WERI-Rb-1 (cell line): ENCODE measurements at regions not wholly inside any gene's neighbourhood (a gene's known extent, or its start where the extent isn't known, plus 50 kb on each side); places are given as distances from the start of the nearest gene placed in this dataset.

Source experiments
- DNase-seq: peaks from one replicate; pipeline ENCODE4 v3.0.0-alpha.2; 2020
- H3K27ac ChIP-seq: fragments of 250-450 bp; sonication (Bioruptor Pico); 2 replicates; pipeline ENCODE4 v1.5.1; 2020; ENCODE audit warnings: mild to moderate bottlenecking, moderate library complexity
- H3K27me3 ChIP-seq: fragments of 250-450 bp; sonication (Bioruptor Pico); 2 replicates; pipeline ENCODE4 v1.5.1; 2021; ENCODE audit warnings: mild to moderate bottlenecking, low read depth, moderate library complexity; ENCODE audit not compliant: insufficient read depth, severe bottlenecking
- H3K36me3 ChIP-seq: fragments of 250-450 bp; sonication (Bioruptor Pico); 2 replicates; pipeline ENCODE4 v1.5.1; 2020; ENCODE audit warnings: mild to moderate bottlenecking, moderate library complexity
- H3K4me3 ChIP-seq: 2 replicates; pipeline ENCODE4 v1.5.1; 2011; ENCODE audit warnings: low read depth, mild to moderate bottlenecking, control low read depth, low read length
- H3K9me3 ChIP-seq: fragments of 250-450 bp; sonication (Bioruptor Pico); 2 replicates; pipeline ENCODE4 v1.5.1; 2021; ENCODE audit warnings: mild to moderate bottlenecking, moderate library complexity; ENCODE audit not compliant: severe bottlenecking
- TF ChIP-seq, protein P1 (sequence below): IDR thresholded peaks from 2 replicates; pipeline ENCODE4 v1.5.1; 2011; ENCODE audit warnings: low read depth, mild to moderate bottlenecking, control low read depth, inconsistent platforms, low read length

DNA sequence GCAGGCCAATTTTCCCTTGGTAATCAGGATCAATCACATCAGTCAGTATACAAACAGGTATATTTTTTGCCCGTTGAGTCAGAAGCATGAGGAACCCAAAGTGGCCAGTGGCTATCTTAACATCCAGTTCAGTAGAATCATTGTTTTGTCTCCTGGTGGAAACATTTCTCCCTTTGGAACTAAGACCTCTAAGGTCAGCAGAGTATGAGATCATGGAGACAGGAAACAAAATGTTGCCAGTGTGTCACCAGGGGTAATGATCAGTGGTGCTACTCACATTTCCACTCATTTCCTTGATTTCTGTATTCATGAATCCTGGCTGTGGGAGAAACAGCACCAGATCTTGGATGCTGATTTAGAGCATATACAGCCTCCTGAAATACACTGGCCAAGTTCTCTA lies 553.0 kb downstream of the CSNK1G3 start:
- H3K27ac ChIP-seq, result no peak overlapping the region
- H3K9me3 ChIP-seq, result no peaks in the 10 kb centered on the region
- H3K27me3 ChIP-seq, result no peaks in the 10 kb centered on the region
- TF ChIP-seq, protein P1, sequence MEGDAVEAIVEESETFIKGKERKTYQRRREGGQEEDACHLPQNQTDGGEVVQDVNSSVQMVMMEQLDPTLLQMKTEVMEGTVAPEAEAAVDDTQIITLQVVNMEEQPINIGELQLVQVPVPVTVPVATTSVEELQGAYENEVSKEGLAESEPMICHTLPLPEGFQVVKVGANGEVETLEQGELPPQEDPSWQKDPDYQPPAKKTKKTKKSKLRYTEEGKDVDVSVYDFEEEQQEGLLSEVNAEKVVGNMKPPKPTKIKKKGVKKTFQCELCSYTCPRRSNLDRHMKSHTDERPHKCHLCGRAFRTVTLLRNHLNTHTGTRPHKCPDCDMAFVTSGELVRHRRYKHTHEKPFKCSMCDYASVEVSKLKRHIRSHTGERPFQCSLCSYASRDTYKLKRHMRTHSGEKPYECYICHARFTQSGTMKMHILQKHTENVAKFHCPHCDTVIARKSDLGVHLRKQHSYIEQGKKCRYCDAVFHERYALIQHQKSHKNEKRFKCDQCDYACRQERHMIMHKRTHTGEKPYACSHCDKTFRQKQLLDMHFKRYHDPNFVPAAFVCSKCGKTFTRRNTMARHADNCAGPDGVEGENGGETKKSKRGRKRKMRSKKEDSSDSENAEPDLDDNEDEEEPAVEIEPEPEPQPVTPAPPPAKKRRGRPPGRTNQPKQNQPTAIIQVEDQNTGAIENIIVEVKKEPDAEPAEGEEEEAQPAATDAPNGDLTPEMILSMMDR, result no peak
- H3K36me3 ChIP-seq, result no peaks in the 10 kb centered on the region
- no peak overlapping the region for H3K4me3 ChIP-seq
- DNase-seq, result no peak

DNA sequence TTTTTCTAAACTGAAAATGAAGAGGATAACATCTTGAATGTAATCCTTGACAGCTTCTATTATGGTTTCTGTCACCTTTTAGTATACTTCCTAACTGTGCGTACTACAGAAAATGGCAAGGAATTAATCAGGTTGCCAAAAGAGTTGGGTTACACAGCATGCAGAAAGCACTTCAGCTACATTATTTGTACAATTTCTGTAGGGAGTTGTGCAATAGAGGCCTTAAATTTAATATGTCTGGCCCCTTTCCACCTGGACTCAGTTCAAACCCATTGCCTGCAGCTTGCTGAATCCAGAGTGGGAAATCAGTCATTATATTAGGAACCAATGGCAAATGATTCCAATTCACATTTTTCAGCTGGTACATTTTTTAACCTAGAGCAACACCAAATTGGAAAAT lies 549.7 kb downstream of the CSNK1G3 start:
- DNase-seq, result no peak

DNA sequence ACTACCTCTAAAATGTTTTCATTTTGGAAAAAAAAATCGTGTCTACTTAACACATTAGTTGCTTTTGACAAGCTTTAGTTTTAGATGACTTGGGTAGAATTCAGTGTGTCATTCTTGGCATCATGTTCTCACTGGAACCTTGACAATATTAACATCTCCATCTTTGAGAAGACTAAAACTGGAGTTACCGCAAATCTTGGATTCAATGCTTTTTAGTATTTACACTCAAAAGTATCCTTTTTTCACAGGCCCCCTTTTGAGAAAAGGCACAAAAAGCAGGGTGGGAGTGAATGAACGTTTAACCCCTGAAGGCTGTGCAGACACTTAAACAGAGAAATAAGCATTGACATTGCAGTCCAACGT lies 549.1 kb downstream of the CSNK1G3 start:
- TF ChIP-seq, protein P1, result no peak
- H3K27me3 ChIP-seq, result no peaks in the 10 kb centered on the region
- no peaks in the 10 kb centered on the region for H3K9me3 ChIP-seq
- H3K27ac ChIP-seq, result no peak overlapping the region
- H3K4me3 ChIP-seq, result no peak overlapping the region
- no peak for DNase-seq
- no peaks in the 10 kb centered on the region for H3K36me3 ChIP-seq

More for the DNA sequence above, 549.7 kb downstream of the CSNK1G3 start:
- Histone ChIP-seq H3K4me3 (no peak overlapping the region), H3K36me3 (no peaks in the 10 kb centered on the region), H3K27ac (no peak overlapping the region), H3K27me3 (no peaks in the 10 kb centered on the region), H3K9me3 (no peaks in the 10 kb centered on the region)
- TF ChIP-seq, protein P1, result no peak

DNA sequence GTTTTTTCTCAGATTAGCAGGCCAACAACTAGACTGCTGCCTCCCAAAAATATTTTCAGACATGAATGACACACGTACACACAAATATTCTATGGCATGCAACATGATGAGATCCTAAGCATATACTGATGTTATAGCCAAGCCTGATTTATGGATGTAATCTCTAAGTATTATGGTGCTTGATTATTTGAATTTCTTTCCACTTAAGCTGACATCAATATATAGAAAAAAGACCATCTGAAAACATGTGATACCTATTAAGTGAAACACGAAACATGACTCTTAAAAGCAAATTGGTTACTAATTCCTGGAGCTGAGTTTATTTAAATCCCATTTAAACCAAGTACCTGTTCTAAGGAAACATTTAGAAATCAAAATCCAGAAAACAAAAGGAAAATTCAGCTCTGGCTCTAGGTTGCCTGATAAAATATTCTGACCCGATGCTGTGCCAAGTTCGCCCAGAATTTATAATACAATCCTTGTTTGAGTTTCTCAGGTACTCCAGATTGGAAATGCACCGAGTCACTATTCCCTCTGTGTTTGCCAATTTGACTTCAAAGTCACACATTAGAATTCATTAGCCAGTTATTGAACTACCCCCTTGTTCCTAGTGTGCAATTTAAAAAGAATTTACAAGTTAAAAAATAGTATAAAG lies 548.6 kb downstream of the CSNK1G3 start:
- Histone ChIP-seq H3K27me3 (no peaks in the 10 kb centered on the region), H3K27ac (no peak overlapping the region), H3K4me3 (no peak overlapping the region), H3K36me3 (no peaks in the 10 kb centered on the region), H3K9me3 (no peaks in the 10 kb centered on the region)
- DNase-seq, result no peak
- TF ChIP-seq, protein P1, result no peak

DNA sequence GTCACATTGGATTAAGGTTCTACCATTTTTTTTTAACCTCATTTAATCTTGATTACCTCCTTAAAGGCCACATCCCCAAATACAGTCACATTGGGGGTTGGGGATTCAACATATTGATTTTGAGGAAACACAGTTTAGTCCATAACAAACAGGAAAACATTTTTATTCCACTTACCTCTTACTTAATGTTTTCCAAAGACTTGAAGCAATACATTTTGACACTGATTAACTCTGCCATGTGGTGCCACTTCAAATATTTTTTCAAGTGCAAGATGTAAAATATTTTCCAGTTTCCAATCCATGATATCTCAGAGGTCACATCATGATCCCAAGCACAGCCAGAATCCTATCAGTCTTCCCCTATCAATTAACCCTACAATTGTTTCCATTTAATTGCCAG lies 548.0 kb downstream of the CSNK1G3 start:
- TF ChIP-seq, protein P1, result no peak
- Histone ChIP-seq H3K27me3 (no peaks in the 10 kb centered on the region), H3K9me3 (no peaks in the 10 kb centered on the region), H3K27ac (no peak overlapping the region), H3K4me3 (no peak overlapping the region), H3K36me3 (no peaks in the 10 kb centered on the region)
- DNase-seq, result no peak

DNA sequence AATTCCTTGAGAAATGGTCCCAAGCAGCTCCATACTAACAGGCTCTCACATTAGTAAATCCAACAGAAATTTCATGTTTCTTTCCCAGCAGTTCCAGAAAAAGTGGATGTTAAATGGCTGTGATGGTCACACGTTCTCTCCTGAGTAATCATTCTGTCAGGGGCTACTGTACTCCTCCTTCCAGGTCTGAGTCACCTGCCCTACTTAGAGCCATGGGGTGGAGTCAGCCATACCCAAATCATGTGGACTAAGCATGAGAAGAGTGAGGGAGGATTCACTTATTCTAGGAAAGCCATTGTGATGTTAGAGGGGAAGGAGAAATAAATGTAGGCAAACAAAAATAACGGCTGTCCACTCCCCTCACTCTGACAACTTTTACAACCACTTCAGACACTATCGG lies 547.2 kb downstream of the CSNK1G3 start:
- Histone ChIP-seq H3K27ac (no peak overlapping the region), H3K27me3 (no peaks in the 10 kb centered on the region), H3K9me3 (no peaks in the 10 kb centered on the region), H3K4me3 (no peak overlapping the region), H3K36me3 (no peaks in the 10 kb centered on the region)
- TF ChIP-seq, protein P1, result no peak
- no peak for DNase-seq
